ENCODE measurements at regions not wholly inside any gene's neighbourhood (a gene's known extent, or its start where the extent isn't known, plus 50 kb on each side); places are given as distances from the start of the nearest gene placed in this dataset.

DNA sequence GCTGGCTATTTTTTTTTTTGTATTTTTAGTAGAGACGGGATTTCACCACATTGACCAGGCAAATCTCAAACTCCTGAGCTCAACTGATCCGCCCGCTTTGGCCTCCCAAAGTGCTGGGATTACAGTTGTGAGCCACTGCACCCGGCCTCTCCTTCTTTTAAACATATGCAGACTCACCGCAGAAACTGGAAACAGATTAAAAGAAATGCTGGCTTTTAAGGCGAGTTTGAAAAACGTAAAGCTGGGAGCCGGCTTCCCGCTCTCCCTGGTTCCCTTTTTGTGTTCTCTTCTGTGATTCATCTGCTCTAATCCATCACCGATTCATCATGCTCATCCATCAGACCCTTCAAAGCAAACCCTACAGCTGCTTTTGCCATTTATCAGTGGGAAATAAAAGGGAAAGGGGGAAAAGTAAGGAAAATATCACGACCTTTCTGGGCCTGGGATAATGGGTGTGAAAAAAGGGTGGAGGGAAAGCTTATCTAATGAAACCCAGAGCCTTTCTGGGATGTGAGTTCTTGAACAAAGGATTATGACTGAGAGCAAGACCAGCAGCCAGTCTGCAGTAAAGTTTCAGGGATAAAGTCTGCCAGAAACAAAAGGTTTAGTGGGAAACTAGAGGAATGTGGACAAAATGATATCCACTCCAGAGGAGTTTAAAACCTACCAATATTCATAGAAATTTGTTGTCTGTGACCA, 92.3 kb upstream of the LRIG1 start:
- DNase-seq = peak; percentile 94

DNA sequence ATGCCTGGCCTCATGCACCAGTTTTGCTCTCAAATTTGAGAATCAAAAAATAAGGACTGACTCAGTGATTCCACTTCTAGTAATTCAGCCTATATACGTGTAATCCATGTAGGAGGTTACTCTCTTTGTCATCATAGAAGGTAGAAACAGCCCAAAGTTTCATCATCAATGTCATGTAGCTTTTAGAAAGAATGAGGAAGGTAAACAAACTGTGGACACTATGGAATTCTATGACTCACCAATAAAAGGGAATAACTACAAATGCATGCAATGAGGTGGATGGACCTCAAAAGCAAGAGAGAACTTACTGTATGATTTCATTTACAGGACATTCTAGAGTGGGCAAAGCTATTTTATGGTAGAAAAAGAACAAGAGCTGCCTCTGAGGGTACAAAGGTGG, 93.2 kb upstream of the LRIG1 start:
- peak; percentile 96 for DNase-seq

DNA sequence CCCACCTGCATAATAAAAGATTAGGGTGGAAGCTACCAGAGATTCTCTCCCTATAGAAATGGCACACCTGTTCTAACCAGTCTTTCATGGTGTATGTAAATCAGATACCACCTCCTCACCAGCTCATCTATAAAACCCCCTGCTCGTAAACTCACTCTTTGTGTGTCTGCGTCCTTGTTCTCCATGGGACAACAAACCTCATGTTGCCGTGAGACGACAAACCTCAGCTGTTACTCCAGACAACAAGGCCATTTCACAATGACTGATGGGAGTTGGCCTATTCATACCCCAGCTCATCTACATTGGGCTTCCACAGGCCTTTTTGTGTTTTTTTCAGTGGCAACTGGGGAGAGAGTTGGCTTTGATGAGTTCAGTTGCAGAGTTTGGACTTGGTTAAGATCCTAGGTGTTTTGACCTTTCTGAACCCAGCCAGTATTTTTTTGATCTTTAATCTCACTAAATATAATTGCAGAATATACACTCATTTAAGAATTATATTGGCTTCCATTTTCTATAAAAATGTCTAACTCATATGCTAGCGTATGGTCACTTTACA, 96.6 kb upstream of the LRIG1 start:
- DNase-seq = no peak

DNA sequence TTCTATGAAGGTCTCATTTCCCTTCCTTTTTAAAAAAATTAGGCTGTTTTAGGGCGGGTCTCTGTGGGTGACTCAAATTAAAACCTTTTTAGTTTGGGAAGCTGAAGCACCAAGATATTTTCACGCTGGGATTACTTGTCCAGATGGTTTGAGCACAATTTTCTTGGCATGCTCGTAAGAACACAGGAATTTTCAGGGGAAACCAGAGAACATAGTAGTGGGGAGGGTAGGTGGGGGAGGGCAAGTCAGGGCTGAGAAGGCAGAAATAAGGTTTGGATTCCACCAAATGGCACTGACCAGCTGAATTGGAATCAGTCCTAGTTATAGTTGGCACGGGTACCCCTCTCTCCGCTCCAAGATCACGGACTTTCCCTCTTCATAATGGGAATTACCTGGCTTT, 97.3 kb upstream of the LRIG1 start:
- peak; percentile 94 for DNase-seq

DNA sequence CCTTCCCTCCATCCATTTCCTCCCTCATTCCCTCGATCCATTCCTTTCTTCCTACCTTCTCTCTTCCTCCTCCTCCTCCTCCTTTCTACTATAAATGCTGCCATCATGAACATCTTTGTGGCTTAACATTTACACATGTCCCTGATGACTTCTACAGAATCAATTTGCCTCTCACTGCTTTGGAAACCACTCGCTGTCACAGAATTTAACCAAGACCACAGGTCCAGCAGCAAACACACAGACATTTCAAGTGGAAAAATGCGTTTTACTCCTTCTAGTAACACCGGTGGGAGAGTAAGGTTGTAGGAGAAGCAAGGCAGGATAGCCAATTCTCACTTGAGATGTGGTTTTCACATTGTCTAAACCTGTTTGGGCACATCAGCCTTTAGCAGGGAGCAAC, 101.4 kb upstream of the LRIG1 start:
- peak; percentile 47 for DNase-seq

DNA sequence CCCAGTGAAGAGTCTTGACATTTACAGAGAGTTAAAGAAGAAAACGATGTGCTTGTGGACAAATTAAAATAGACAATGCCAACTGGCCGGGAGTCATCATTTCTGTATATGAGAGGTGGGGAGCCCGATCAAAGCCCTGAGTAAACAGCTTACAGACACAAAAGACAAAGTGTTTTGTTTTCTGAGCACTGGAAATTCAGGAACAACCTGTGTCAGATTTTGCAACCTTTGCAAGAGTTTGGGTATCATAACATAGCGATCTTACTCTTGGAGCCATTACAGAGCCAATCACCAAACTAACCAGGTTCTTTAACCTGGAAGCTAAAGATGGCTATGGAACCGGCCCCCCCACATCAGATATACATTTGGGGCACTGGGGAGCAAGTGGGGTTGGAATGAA, 101.9 kb upstream of the LRIG1 start:
- no peak for DNase-seq

DNA sequence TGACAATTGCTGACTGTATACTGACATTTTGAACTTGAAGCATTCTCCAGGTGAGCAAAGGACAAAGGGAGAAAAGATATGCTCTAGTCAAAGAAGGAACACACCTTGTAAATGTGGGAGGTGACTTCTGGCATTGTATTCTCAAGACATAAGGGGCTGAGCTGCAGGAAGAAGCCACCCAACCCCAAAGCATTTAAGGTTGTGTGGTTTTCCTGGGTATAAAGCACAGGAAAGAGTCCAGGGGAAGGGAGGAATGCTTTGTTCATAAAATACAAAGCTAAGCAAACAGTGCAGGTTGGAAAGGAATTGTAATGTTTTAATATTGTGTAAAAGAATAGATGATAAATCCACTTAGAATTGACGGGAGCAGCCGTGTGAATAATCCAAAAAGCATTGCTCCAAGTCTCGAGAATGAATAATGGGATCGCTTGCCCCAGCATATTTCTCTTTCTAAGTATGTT, 102.4 kb upstream of the LRIG1 start:
- DNase-seq = peak; percentile 76

DNA sequence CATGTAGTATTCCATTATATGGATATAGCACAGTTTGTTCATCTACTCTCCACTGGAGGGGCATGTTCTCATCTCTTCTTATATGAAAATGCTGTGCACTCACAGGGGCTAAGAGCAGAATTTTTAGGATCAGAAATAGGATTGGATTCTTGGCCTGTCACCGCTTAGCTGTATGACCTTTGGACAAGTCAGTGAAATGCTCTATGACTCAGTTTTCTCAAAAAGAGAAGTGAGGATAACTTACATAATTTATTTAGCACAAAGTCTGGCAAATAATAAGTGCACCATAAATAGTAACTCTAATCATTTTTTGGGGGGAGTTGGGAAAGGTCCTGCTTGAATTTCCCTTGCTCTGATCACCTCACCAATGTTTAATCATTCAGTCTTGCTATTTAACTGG, 103.7 kb upstream of the LRIG1 start:
- no peak for DNase-seq

DNA sequence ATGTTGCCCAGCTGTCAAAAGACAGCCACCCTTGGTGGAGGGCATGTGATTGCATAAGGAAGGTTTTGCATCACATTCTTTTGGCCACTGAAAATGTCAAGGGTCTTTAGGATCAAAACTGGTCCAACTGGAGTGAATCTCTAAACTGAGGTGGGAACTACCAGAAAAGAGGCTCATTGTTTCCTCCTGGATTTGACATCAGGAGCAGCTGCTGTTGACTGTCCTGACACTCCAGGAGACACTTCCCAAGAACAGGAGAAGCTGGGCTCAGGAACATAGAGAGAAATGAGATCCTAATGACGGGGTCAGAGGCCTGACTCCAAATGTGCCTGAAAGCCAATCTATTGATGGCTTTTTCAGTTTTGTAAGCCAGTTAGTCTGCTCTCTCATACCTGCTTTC, 105.3 kb upstream of the LRIG1 start:
- DNase-seq = no peak

DNA sequence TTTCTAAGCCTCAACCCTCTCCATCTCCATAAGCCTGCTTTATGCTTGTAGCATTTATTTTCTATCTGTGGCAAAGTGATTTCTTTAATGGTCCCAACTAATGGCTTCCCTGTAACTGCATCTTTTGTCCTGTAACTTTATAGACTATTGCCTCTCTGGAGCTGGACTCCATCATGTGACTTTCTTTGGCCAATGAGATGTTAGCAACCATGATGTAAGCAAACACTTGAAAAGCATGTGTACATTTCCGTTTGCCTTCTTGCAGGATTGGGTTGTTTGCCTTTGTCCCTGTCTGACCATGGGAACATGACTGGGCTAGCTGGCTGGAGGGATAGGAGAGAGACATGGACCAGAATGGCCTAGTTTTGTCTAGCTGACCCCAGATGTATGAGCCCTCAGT, 106.0 kb upstream of the LRIG1 start:
- no peak for DNase-seq

DNA sequence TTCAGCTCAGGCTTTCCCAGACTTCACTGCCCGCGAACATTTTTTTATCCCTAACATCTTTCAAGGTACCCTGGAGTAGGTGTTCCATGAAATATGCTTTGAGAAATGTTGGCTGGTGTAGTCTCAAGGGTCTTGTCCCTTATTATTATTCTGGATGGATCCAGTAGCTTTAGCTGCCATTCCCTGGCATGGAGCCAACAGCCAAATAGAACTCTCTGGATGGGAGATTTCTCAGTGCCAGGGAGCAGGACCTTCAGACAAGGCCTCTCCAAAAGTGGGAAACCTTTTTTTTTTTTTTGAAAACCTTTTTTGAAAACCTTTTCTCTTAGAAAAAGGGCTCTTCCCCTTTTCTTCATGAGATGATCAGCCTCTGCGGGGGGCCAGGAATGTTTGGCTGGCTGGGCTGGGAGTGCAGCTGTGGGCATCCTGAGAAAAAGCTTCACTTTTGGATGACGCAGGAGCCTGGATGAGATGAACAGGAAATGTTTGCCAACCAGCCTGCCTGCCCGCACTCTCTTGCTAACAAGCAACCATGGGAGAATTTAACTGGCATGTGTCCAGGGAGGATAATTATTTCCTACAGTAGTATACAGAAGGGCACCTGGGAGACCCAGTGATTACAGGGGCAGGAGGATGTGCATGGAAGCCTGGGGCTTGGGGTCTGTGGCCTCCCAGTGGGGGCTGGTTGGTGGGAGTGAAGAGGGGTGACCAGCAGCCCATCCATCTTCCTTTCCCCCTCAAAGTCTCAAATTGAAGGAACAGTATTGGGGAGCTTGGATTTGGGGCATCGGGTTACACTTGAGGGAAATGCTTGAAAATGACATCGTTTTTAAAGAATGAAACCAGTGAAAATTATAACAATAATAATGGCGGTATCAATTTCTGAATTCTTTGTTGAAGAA, 109.1 kb upstream of the LRIG1 start:
- DNase-seq = peak; percentile 88

DNA sequence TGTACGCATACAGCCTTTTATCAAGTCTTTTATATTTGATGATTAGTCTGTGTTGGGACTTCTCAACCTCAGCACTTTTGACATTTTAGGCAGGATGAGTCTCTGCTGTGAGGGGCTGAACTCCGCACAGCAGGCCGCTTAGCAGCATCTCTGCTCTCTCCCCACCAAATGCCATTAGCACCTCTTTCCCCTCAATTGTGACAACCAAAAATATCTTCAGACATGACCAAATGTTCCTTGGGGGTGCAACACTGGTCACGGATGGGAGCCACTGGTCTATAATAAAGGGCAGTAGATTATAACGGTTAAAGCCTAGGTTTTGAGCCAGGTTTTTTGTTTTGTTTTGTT, 109.7 kb upstream of the LRIG1 start:
- DNase-seq = no peak

DNA sequence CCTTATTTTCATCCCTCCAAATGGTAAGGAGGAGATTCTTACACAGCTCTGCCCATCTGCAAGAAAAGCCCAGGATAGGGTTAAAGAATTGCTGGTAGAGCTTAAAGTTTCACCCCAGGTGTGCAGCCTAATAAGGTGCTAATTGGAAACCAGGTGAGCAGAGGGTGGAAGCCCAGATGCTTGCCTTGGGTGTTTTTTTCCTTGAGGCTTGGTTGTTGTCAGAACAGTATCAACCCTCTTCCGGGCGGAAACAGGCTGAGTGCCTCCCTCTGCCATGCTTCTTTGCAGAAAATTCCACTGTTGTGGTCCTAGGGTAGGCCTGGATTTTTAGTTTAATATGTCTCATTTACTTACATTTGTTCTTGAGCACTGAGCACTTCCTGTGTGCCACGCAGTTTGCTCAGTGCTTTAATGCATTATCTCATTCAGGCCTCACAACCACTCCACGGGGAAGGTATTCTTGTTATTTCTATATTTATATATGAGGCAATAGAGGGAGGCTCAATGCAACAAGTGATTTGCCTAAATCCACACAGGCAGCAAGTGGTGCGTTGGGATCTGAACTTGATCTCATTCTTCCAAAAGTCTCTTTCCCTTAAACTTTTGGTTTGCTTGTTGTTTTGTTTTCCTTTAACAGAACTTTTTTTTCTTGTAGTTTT, 115.0 kb upstream of the LRIG1 start:
- peak; percentile 26 for DNase-seq

DNA sequence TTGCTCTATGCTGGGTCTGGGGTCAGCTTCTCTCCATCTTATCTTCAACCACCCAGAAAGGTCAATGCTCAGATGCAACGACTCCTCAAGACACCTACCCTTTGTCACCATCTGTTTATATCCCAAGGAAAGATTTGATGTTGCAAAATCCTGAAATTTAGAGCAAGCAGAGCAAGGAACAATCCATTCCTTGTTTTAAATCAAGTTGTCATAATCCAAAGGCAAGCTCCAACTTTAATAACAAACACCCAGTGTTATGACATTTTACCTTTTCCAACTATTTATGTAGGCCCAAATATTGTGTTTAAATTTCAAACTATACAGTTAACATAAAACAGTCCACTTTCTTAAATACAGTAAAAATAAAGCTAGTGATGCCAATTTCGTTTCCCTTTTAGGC, 116.5 kb upstream of the LRIG1 start:
- no peak for DNase-seq

DNA sequence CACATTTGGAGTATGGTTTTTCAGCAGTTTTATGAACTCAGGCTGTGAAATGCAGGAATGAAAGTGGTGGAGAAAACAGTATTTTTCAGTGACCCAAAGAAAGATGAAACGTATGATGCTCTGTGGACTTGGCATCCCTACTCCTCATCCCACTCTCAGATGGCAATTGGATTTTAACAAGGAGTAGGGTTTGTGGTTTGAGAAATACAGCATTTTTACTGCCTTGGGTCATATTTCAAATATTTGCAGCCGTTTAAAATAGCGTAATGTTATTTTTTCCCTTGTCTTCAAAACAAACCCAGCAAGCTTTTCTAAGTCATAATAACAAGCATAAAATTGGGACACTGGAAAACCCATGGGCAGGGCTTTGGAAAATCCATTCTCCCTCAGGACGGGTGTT, 117.2 kb upstream of the LRIG1 start:
- DNase-seq = peak; percentile 56

DNA sequence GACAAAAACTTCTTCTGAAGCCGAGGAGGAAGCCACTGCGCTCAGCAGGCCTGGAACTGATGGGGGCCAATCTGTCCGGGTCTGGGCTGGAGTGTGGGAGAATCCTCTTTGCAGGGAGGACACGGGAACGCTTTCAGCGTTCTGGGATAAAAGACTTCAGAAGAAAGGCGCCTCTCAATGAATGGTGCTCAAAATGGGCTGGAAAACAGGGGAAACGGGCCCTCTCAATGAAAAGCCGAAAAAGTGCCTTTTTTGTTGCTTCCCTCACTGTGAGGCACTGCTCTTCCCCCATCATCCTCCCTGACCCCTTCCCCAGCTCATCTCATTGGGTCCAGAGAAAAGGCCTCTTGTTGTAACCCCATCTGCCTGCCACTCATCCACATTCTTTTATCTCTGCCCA, 119.5 kb upstream of the LRIG1 start:
- DNase-seq = no peak

DNA sequence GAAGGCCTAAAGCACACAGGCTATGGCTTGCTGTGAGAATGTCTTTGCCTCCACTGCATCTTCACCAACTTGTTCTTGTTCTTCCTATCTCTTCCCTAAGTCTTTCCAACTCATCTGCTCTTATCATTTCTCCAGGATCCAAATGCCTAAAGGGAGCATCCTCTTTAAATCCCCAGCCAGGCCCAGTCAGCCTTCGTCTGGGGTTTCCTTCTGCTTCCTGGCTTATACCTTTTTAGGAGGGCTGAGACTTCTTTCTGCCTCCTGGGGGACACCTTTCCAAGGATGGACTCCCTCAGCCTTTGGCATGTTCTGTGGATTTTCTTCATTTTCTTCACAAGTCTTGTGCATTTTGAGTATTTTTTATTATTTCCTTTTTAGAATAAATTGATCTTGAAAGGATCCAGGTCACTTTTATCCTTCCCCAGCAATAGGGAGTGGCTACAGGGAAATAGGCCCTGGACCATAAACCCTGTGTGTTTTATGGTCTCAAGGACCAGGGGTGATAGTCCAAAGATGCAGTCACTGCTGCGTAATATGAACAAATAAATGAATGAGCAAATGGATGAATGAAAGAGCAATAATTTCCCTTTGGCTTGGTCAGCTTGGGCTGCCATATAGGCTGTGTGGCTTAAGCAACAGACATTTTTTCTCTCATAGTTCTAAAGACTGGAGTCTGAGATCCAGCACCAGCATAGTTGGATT, 122.1 kb upstream of the LRIG1 start:
- no peak for DNase-seq

DNA sequence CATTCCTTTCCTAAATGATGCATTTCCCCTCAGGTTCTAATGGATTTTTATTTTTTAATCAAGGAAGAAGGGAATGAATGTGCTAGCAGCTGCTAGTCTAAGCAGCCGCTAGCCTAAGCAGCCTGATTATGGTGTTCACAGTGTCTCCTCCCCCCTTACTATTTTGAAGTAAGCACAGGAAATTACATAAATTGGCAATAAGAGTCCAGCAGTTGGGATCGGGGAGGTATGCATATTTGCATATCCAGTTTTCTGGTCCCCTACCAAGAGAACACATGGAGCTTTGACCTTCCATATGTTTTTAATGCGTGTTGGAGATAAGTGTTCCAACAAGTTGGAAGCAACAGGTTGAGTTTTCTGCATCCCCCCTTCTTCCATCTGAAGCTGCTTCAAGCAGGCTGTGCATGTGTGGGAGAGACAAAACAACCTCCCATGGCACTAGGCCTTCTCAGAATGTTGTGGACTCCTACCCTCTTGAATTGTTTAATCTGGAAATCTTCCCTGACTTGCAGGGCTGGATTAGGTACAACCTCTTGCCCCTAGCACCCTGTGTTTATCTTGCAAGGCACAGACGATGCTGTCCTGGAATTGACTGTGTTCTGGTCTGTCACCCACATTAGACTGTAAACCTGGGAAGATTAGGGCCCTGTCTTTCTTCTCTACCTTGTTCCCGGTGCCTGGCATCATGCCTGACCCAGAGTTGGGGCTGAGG, 124.8 kb upstream of the LRIG1 start:
- peak; percentile 74 for DNase-seq

DNA sequence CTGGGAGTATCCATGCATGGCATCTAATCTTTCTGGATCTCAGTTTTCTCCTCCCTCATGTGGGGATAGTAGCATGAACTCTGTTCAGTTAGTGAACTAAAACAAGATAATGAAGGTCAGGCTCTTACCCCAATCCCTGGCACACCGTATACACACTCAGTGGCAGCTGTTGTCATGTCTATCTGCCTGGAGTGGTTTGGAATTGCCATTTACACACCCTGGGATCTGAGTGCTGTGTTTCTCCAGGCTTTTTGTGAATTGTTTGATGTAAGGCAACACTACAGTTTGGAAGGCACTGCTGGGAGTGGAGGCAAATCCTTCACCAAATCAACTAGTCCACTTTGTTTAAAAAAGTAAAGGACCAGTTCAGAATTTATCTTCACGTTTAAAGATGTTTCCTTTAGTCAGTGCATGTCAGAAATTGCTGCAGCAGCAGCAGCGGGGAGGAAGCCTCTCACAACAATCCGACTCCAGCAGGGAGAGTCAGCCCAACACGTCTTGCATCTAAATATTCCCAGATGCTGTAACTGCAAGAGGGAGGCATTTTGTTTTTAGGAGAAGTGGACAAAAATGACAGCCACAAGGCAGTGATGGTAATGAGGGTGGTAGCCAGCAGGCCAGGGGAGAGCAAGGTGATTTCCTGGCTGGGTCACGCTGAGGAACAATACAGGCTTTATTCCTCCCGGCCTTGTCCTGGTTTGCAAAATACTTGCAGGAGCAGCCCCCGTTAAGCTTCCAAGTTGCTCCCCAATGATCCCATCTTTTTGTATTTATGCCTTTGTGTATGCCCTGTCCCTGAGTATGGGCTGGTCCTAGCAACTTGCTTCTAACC, 128.5 kb upstream of the LRIG1 start:
- peak; percentile 19 for DNase-seq

DNA sequence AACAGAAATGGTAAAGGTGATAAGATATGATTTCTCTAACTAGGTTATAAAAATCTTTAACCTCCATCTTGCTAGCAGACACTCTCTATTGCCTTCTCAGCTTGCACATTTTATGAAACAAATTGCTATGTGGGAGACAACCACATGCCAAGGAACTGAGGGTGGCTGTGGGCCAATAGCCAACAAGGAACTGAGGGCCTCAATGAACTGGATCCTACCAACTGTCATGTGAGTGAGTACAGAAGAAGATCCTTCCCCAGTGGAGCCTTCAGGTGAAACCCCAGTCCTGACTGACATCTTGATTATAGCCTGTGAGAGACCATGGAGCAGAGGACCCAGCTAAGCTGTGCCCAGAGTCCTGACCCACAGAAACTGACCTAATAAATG, 129.2 kb upstream of the LRIG1 start:
- peak; percentile 21 for DNase-seq

All from fibroblast of upper back skin (primary cell).